GM19035 (cell line): ENCODE measurements at regions not wholly inside any gene's neighbourhood (a gene's known extent, or its start where the extent isn't known, plus 50 kb on each side); places are given as distances from the start of the nearest gene placed in this dataset.

Experiments
- ATAC-seq: cut with Tn5 transposase; IDR thresholded peaks from one replicate; pipeline ENCODE4 v1.9.1; 2021; ENCODE audit not compliant: unreplicated experiment

DNA sequence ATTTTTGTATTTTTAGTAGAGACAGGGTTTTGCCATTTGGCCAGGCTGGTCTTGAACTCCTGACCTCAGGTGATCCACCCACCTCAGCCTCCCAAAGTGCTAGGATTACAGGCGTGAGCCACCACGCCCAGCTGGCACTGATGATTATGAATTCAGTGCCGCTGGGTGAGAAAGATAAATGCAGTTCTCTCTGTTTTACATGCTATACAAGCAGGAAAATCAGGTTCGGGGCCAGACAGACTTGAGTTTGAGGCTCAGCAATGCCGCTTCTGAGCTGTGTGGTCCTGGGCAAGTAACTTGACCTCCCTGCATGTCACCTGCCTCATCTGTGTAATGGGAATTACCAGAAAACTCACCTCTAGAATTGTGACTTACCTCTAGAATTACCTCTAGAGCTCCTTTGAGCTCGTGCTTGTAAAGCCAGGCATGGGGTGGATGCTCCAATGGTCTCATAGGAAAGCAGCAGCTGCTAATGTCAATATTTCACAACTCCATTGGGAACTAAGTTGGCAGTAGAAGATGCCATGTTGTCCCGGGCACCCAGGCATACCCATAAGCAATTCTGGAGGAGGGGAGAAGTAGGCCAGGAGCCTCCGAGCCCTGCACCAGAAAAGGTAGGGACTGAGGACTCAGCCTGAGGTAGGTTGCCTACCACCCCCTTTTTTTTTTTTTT lies 119.8 kb upstream of the SLC25A33 start:
- ATAC-seq, result no peak

DNA sequence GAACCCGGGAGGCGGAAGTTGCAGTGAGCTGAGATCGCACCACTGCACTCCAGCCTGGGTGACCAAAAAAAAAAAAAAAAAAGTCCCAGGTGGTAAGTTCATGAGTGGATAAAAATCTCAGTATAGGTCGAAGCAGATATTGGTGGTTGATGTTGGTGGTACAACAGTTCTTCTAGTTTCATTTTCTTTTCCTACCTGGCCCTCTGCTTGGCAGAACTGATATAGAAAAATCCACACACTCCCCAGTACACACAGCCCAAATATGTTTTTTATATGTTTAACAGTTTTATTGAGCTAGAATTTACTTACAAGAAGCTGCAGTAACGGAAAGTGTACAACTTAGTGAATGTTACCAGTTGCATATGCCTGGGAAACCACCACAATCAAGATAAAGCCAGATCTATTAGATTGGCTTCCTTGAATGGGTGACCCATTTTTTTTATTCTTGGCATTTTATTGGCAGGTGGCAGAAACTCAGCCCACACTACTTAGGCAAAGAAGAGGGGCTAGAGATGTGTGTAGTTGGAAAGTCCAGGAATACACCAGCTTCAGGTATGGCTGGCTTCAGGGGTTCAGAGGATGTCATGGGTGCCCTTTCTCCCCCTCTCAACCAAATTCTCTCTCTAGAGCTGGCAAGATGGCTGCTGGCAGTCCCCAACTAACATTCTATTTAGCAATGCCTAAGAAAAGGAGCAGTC lies 118.3 kb upstream of the SLC25A33 start:
- no peak for ATAC-seq

- no peak for ATAC-seq
Measured at GRCh38 chr1:9421533-9421873, 117.8 kb upstream of the SLC25A33 start.

- no peak for ATAC-seq
Measured at GRCh38 chr1:9422321-9422720, 116.9 kb upstream of the SLC25A33 start.

GRCh38 chr1:9422911-9423505 lies 116.3 kb upstream of the SLC25A33 start:
- no peak for ATAC-seq

GRCh38 chr1:9424261-9424660 lies 115.0 kb upstream of the SLC25A33 start:
- no peak for ATAC-seq

GRCh38 chr1:9425859-9426258 lies 113.4 kb upstream of the SLC25A33 start:
- peak; percentile 6 for ATAC-seq

DNA sequence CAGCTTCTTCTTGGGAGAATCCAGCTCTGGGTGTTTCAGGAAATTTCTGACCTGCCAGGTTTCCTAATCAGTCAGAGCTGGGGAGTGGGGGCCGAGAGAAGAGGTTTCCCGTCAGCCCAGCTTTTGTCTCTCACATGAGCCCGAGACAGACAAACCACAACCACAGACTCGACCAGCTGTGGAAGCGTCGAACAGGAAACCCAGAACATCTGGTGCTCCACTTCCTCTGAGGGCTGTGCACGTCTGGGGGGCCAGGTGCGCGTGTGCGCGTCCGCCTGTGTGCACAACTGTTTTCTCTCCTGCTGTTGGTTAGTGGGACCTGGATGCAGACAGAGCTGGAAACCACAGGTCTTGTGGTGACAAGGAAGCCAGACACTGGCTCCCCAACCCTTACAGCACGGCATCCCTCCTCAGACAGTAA lies 113.0 kb upstream of the SLC25A33 start:
- peak; percentile 61 for ATAC-seq

- ATAC-seq, result no peak
Measured at GRCh38 chr1:9427388-9427787, 111.9 kb upstream of the SLC25A33 start.

DNA sequence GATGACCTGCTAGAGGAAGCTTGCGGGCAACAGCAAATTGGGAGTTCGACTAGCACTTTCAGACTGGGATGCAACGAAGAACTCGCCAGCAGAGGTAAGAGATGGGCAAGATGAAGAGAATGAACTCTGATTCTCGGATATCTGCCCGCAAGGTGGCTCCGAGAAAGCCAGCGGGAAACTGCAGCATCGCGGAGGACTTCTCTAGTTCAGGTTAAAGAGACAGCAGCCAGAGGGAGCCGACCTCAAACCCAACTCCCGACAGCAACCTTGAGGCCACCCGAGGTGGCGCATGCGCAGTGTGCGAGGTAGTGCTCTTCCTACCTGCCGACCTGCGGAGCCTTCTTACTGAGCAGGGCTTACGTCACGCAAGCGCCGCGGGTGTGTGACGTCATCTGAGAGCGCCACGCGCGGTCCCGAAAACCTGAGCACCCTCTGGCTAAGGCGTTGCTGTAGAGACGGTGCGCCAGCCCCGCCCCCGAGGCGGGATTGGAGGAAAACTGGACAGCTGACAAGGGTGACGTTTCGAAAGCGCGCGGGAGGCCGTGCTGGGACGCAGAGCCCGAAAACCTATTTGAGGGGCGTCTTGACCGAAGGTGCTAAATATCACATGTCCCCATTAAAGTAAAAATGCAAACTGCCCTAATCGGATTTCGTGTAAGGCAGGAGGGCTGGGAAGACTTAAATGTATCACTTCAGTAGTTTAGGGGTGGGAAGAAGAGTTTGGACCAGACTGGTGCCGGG lies 110.5 kb upstream of the SLC25A33 start:
- ATAC-seq, result peak; percentile 79

- no peak for ATAC-seq
Measured at GRCh38 chr1:9429342-9429711, 109.9 kb upstream of the SLC25A33 start.

GRCh38 chr1:9434247-9435152 lies 104.8 kb upstream of the SLC25A33 start:
- no peak for ATAC-seq

DNA sequence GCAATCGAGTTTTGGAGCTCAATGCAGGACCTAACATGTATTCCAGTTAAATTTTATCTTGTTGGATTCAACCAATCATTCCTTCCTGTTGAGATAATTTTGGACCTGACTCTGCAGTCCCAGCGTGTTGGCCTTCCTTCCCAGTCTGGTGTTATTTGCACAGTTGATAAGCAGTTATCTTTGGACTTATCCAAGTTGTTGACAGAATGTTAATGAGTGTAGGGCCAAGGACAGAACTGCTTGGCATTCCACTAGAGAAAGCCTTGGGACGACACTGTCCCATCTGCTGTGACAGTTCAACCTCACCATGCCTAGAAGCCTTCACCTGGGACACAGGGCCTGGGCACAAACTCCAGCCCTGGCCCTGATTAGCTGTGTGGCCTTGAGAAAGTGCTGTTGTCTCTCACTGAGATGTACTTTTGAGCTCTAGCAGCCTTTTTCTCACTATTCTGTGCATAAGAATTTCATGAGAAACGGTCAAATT lies 104.1 kb upstream of the SLC25A33 start:
- ATAC-seq, result no peak

DNA sequence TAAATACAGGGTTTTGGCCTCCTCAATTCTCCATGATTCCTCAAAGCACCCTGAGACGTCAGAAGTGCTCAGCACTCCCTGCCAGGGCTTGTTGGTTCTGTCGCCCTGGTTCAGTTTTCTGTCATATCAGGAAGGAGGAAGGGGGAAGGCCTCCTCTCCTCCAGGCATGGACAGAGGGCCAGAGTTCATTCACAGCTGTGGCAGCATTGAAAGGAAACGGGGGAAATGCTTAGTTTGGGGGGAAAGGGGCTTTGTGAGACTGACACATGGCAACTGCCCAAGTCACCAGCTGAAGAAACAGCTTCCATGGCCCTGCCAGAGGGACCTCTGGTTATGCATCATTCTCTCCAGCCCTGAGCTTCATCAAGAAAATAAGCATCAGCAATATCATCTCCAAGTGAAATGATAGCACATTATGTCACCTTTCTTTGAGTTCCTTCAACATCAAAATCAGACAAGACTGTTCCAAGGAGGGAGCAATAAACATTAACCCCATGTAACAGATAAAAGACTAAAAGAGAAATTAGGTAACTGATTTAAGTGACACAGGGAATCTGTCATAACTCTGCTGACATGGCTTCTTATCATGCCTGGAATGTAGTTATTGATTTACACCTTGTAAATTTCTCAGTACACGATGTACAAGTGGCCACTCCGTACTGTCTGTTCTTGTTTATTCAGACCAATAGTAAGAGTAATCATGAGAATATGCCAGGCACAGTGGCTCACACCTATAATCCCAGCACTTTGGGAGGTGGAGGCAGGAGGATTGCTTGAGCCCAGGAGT lies 103.2 kb upstream of the SLC25A33 start:
- ATAC-seq, result no peak

GRCh38 chr1:9437961-9438430 lies 101.3 kb upstream of the SLC25A33 start:
- no peak for ATAC-seq

GRCh38 chr1:9438431-9439073 lies 100.7 kb upstream of the SLC25A33 start:
- ATAC-seq, result no peak

GRCh38 chr1:9439074-9439761 lies 100.0 kb upstream of the SLC25A33 start:
- no peak for ATAC-seq

DNA sequence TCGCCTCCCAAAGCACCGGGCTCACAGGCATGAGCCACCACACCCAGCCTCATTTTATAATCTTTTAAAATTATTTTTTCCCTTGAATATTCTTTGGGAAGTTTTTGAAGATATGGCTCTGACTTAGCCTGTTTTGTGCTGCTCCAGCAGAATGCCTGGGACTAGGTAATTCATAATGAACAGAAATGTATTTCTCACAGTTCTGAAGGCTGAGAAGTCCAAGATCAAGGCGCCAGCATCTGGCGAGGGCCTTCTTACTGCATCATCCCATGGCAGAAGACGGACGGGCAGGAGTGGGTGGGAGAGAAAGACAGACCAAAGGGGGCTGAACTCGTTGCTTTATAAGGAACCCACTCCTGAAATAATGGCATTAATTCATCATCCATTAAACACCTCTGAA lies 99.0 kb upstream of the SLC25A33 start:
- ATAC-seq, result no peak

DNA sequence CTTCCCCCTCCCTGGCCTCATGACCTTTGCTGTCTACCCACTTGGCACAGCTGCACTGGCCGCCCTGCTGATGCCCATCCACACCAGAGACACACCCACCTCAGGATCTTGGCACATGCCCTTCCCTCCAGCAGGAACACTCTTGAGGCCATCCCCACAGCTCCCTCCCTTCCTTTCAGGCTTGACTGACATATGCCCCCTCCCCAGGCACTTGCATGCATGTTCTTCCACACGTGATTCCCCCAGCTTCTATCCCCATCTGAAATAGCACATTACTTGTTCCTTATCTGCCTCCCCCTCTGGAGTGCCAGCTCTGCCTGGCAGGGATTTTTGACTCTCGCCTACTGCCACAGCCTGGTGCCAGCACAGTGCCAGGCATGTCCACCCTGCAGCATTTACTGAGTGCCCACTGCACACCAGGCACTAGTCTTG lies 98.5 kb upstream of the SLC25A33 start:
- no peak for ATAC-seq
